ENCODE measurements at regions not wholly inside any gene's neighbourhood (a gene's known extent, or its start where the extent isn't known, plus 50 kb on each side); places are given as distances from the start of the nearest gene placed in this dataset.

GRCh38 chr15:101550124-101550523, 60.6 kb upstream of the PCSK6 start:
- H3K4me1 ChIP-seq (ENCODE audit: control insufficient read depth in 1 of 2, low read depth in 2 of 2) = no peaks in the 10 kb centered on the region
- DNase-seq (ENCODE audit: low spot score) (no peak), ATAC-seq (ENCODE audit: insufficient number of reproducible peaks, low FRiP score, low read depth) (no peak)
- no peak overlapping the region for H3K4me3 ChIP-seq
- no peak for TF ChIP-seq CTCF (IDR thresholded peaks at IDR 0.05)
- H3K9me3 ChIP-seq = no peaks in the 10 kb centered on the region
- H3K27me3 ChIP-seq (replicated peaks; ENCODE audit: insufficient read depth) = no peaks in the 10 kb centered on the region
- no peak overlapping the region for H3K27ac ChIP-seq
- no peaks in the 10 kb centered on the region for H3K36me3 ChIP-seq

- Histone ChIP-seq H3K4me1 (ENCODE audit: control insufficient read depth in 1 of 2, low read depth in 2 of 2) (no peaks in the 10 kb centered on the region), H3K27me3 (replicated peaks; ENCODE audit: insufficient read depth) (no peaks in the 10 kb centered on the region), H3K27ac (no peak overlapping the region), H3K4me3 (no peak overlapping the region), H3K36me3 (no peaks in the 10 kb centered on the region), H3K9me3 (no peaks in the 10 kb centered on the region)
- no peak for TF ChIP-seq CTCF (IDR thresholded peaks at IDR 0.05)
- ATAC-seq (ENCODE audit: insufficient number of reproducible peaks, low FRiP score, low read depth) = no peak
- DNase-seq (ENCODE audit: low spot score) = no peak
These were observed 60.1 kb upstream of the PCSK6 start for GRCh38 chr15:101549647-101550046.

GRCh38 chr15:101547737-101548136, 58.2 kb upstream of the PCSK6 start:
- no peak for ATAC-seq (ENCODE audit: insufficient number of reproducible peaks, low FRiP score, low read depth)
- H3K36me3 ChIP-seq = no peaks in the 10 kb centered on the region
- no peak for DNase-seq (ENCODE audit: low spot score)
- H3K27ac ChIP-seq = no peak overlapping the region
- H3K4me1 ChIP-seq (ENCODE audit: control insufficient read depth in 1 of 2, low read depth in 2 of 2) = no peaks in the 10 kb centered on the region
- TF ChIP-seq CTCF (IDR thresholded peaks at IDR 0.05) = no peak
- no peak overlapping the region for H3K4me3 ChIP-seq
- no peaks in the 10 kb centered on the region for H3K9me3 ChIP-seq
- no peaks in the 10 kb centered on the region for H3K27me3 ChIP-seq (replicated peaks; ENCODE audit: insufficient read depth)

GRCh38 chr15:101545548-101546505, 56.3 kb upstream of the PCSK6 start:
- no peaks in the 10 kb centered on the region for H3K27me3 ChIP-seq (replicated peaks; ENCODE audit: insufficient read depth)
- no peaks in the 10 kb centered on the region for H3K36me3 ChIP-seq
- no peak for DNase-seq (ENCODE audit: low spot score)
- no peaks in the 10 kb centered on the region for H3K4me1 ChIP-seq (ENCODE audit: control insufficient read depth in 1 of 2, low read depth in 2 of 2)
- H3K4me3 ChIP-seq = no peak overlapping the region
- no peak for TF ChIP-seq CTCF (IDR thresholded peaks at IDR 0.05)
- no peak overlapping the region for H3K27ac ChIP-seq
- no peaks in the 10 kb centered on the region for H3K9me3 ChIP-seq
- no peak for ATAC-seq (ENCODE audit: insufficient number of reproducible peaks, low FRiP score, low read depth)

GRCh38 chr15:101544613-101544945, 55.1 kb upstream of the PCSK6 start:
- no peak overlapping the region for H3K4me3 ChIP-seq
- H3K27ac ChIP-seq = no peak overlapping the region
- no peaks in the 10 kb centered on the region for H3K9me3 ChIP-seq
- no peaks in the 10 kb centered on the region for H3K4me1 ChIP-seq (ENCODE audit: control insufficient read depth in 1 of 2, low read depth in 2 of 2)
- no peaks in the 10 kb centered on the region for H3K36me3 ChIP-seq
- DNase-seq (ENCODE audit: low spot score) = no peak
- no peak for ATAC-seq (ENCODE audit: insufficient number of reproducible peaks, low FRiP score, low read depth)
- H3K27me3 ChIP-seq (replicated peaks; ENCODE audit: insufficient read depth) = no peaks in the 10 kb centered on the region
- no peak for TF ChIP-seq CTCF (IDR thresholded peaks at IDR 0.05)

All from thoracic aorta (tissue), 2 donors.